Activated naive CD8-positive, alpha-beta T cell treated with anti-CD3 and anti-CD28 coated beads for 36 hours (primary cell): ENCODE measurements at regions not wholly inside any gene's neighbourhood (a gene's known extent, or its start where the extent isn't known, plus 50 kb on each side); places are given as distances from the start of the nearest gene placed in this dataset.

Source experiments
- DNase-seq: peaks from one replicate; pipeline ENCODE4 v3.0.0; 2021
- H3K27ac Mint-ChIP-seq: one replicate; pipeline ENCODE4 v1.8.0; 2022; ENCODE audit warnings: mild to moderate bottlenecking, moderate library complexity, mixed read lengths
- H3K27me3 Mint-ChIP-seq: one replicate; pipeline ENCODE4 v1.8.0; 2022; ENCODE audit warnings: mild to moderate bottlenecking, mixed read lengths
- H3K36me3 Mint-ChIP-seq: one replicate; pipeline ENCODE4 v1.8.0; 2021; ENCODE audit warnings: mild to moderate bottlenecking, mixed read lengths
- H3K4me1 Mint-ChIP-seq: one replicate; pipeline ENCODE4 v1.8.0; 2021; ENCODE audit warnings: mixed read lengths
- H3K4me3 Mint-ChIP-seq: one replicate; pipeline ENCODE4 v1.8.0; 2022; ENCODE audit warnings: mild to moderate bottlenecking, moderate library complexity, mixed read lengths
- H3K9me3 Mint-ChIP-seq: one replicate; pipeline ENCODE4 v1.8.0; 2022; ENCODE audit warnings: mixed read lengths

- Mint-ChIP-seq H3K36me3 (no peaks in the 10 kb centered on the region), H3K4me1 (no peaks in the 10 kb centered on the region), H3K4me3 (no peak overlapping the region), H3K27ac (no peak overlapping the region), H3K27me3 (no peaks in the 10 kb centered on the region), H3K9me3 (no peaks in the 10 kb centered on the region)
- no peak for DNase-seq
Measured at GRCh38 chr4:166293556-166293955, 420.5 kb downstream of the TLL1 start.

- no peak overlapping the region for H3K27ac Mint-ChIP-seq
- H3K36me3 Mint-ChIP-seq, result no peaks in the 10 kb centered on the region
- H3K9me3 Mint-ChIP-seq, result peaks cover 3% of the 10 kb centered on the region
- H3K4me1 Mint-ChIP-seq, result no peaks in the 10 kb centered on the region
- H3K4me3 Mint-ChIP-seq, result no peak overlapping the region
- DNase-seq, result no peak
- no peaks in the 10 kb centered on the region for H3K27me3 Mint-ChIP-seq
Measured at GRCh38 chr4:166301266-166301665, 428.2 kb downstream of the TLL1 start.

DNA sequence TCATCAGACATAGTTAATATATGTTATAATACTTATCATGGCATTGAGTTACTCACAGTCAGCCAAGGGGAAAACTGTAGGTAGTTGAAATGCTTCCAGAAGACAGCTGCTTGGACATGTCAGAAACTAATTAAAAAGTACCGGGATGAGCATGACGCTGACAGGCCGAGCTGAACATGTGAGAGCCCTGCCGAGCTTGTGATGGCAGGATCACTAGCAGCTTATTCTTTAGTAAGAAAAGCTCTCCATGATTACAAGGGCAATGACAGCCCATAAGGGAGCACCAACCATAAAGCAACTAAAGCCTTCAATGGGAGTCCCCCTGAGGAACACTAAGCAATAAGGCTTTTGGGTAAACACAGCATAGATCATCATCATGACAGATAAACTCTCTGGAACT lies 435.6 kb downstream of the TLL1 start:
- DNase-seq, result no peak
- Mint-ChIP-seq H3K27me3 (no peaks in the 10 kb centered on the region), H3K9me3 (no peaks in the 10 kb centered on the region), H3K4me1 (no peaks in the 10 kb centered on the region), H3K36me3 (no peaks in the 10 kb centered on the region), H3K4me3 (no peak overlapping the region), H3K27ac (no peak overlapping the region)

- Mint-ChIP-seq H3K27me3 (no peaks in the 10 kb centered on the region), H3K36me3 (no peaks in the 10 kb centered on the region), H3K4me1 (no peaks in the 10 kb centered on the region), H3K4me3 (no peak overlapping the region), H3K27ac (no peak overlapping the region), H3K9me3 (no peaks in the 10 kb centered on the region)
- DNase-seq, result no peak
Measured at GRCh38 chr4:166309286-166309685, 436.2 kb downstream of the TLL1 start.

DNA sequence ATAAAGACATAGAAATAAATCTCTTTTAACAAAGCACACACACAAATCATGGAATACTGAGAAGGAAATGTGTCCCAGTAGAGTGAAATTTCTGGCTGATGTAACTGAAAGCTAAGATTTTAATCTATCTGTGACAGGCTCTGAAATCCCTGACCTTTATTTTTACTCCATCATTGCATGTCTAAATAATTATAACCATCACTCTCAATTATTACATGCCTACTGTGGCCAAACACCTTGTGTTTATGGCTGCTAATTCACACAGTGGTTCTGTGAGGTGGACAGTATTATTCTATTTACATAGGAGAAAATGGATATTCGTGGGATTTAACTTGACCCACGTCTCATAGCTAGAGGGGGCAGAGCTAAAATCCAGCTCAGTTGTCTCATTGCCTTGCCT lies 438.1 kb downstream of the TLL1 start:
- Mint-ChIP-seq H3K4me3 (no peak overlapping the region), H3K4me1 (no peaks in the 10 kb centered on the region), H3K27me3 (no peaks in the 10 kb centered on the region), H3K9me3 (peaks cover 1% of the 10 kb centered on the region), H3K36me3 (no peaks in the 10 kb centered on the region), H3K27ac (no peak overlapping the region)
- DNase-seq, result no peak

DNA sequence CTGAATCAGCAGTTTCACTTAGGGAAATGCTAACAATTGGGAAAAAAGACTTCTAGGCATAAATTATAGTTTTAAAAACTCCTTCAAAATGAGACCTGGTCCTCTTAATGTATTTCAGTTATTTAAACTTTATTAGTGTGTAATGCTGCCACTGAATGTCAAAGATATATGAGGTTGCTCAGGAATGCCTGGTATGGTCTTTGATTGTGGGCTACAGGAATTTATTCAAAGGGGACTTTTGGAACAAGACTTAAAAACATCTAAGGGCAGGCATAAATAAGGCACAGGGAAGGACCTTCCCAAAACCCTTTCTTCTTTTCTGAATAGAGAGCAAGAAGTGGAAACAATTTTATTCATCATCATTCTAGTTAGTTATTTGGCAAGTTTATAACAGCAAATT lies 439.1 kb downstream of the TLL1 start:
- peaks cover 5% of the 10 kb centered on the region for H3K9me3 Mint-ChIP-seq
- H3K36me3 Mint-ChIP-seq, result no peaks in the 10 kb centered on the region
- no peaks in the 10 kb centered on the region for H3K4me1 Mint-ChIP-seq
- H3K4me3 Mint-ChIP-seq, result no peak overlapping the region
- H3K27ac Mint-ChIP-seq, result no peak overlapping the region
- DNase-seq, result no peak
- H3K27me3 Mint-ChIP-seq, result no peaks in the 10 kb centered on the region

- Mint-ChIP-seq H3K4me1 (no peaks in the 10 kb centered on the region), H3K9me3 (peaks cover 5% of the 10 kb centered on the region), H3K27me3 (no peaks in the 10 kb centered on the region), H3K27ac (no peak overlapping the region), H3K4me3 (no peak overlapping the region), H3K36me3 (no peaks in the 10 kb centered on the region)
- no peak for DNase-seq
Measured at GRCh38 chr4:166314902-166315301, 441.9 kb downstream of the TLL1 start.

GRCh38 chr4:166315721-166316467 lies 442.9 kb downstream of the TLL1 start:
- Mint-ChIP-seq H3K27me3 (no peaks in the 10 kb centered on the region), H3K4me3 (no peak overlapping the region), H3K4me1 (no peaks in the 10 kb centered on the region), H3K9me3 (peaks cover 5% of the 10 kb centered on the region), H3K27ac (no peak overlapping the region), H3K36me3 (no peaks in the 10 kb centered on the region)
- DNase-seq, result no peak

DNA sequence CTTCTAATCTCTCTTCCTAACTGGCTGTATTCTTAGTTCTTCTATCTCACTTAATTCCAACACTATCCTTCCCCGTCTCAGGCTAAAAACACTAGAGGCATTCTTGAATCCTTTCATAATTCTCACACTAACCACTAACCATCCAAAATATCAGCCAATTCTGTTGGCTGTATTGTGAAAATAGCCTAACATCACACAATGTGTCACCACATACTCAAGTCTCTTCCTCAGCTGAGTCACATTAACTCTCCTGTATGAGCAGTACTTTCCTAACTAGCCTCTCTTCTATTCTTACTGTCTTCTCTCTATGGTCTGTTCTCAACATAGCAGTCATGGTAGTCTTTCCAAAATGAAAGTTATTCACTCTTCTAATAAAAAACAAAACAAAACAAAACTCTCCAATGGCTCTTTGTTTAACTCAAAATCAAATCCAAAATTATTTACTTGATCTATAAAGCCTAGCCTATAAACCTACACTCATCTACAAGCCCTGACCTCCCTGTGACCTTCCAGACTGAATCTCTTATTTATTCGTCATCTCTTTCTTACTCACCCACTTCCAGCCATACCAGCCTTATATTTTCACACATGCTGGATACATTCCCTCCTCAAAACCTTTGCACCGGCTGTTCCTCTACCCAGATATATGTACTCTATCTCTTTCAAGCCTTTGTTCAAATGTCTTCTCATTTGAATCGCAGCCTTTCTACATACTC lies 445.9 kb downstream of the TLL1 start:
- Mint-ChIP-seq H3K4me3 (no peak overlapping the region), H3K9me3 (peaks cover 5% of the 10 kb centered on the region), H3K36me3 (no peaks in the 10 kb centered on the region), H3K4me1 (no peaks in the 10 kb centered on the region), H3K27me3 (no peaks in the 10 kb centered on the region), H3K27ac (no peak overlapping the region)
- DNase-seq, result no peak

GRCh38 chr4:166323250-166323649 lies 450.2 kb downstream of the TLL1 start:
- no peak for DNase-seq
- no peaks in the 10 kb centered on the region for H3K27me3 Mint-ChIP-seq
- no peaks in the 10 kb centered on the region for H3K9me3 Mint-ChIP-seq
- H3K27ac Mint-ChIP-seq, result no peak overlapping the region
- no peaks in the 10 kb centered on the region for H3K36me3 Mint-ChIP-seq
- no peaks in the 10 kb centered on the region for H3K4me1 Mint-ChIP-seq
- no peak overlapping the region for H3K4me3 Mint-ChIP-seq

DNA sequence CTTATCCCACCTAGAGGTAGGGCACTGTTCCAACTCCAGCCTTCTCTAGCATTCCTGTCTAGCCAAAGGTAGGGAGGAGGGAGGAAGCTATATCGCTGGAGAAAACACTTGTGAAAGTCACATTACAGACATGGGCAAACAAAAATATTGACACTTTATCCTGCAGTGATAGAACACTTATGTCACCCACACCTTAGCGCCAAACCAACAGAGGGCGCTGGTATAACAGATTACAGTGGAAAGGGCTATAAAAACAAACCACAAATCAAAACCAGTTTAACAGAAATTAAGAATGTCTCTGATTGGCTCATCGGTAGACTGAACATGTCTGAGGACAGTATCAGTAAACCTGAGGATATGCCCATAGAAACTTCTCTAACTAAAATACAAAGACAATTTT lies 451.3 kb downstream of the TLL1 start:
- H3K4me3 Mint-ChIP-seq, result no peak overlapping the region
- H3K36me3 Mint-ChIP-seq, result no peaks in the 10 kb centered on the region
- no peak overlapping the region for H3K27ac Mint-ChIP-seq
- no peaks in the 10 kb centered on the region for H3K27me3 Mint-ChIP-seq
- H3K9me3 Mint-ChIP-seq, result no peaks in the 10 kb centered on the region
- DNase-seq, result no peak
- no peaks in the 10 kb centered on the region for H3K4me1 Mint-ChIP-seq

GRCh38 chr4:166335256-166335938 lies 462.4 kb downstream of the TLL1 start:
- Mint-ChIP-seq H3K27me3 (no peaks in the 10 kb centered on the region), H3K9me3 (peaks cover 2% of the 10 kb centered on the region), H3K27ac (no peak overlapping the region), H3K4me1 (no peaks in the 10 kb centered on the region), H3K4me3 (no peak overlapping the region), H3K36me3 (no peaks in the 10 kb centered on the region)
- no peak for DNase-seq

DNA sequence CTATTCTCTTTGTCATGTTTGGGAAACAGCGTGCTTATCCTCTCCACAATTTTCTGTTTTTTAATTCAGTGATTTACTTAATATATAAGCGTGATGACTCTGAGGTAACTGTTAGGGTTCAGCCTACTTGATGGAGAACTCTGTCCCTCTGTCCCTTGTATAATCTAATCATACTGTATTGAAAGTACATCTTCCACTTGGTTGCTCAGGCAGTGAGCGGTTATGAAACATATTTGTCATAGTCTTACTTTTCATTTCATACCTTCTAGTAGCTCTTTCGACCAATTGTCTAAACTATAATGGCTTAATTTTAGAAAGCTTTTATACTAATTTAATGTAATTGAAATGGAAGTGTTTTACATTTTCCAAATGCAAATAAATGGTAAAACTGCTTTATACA lies 469.0 kb downstream of the TLL1 start:
- no peaks in the 10 kb centered on the region for H3K36me3 Mint-ChIP-seq
- H3K27ac Mint-ChIP-seq, result no peak overlapping the region
- no peak overlapping the region for H3K4me3 Mint-ChIP-seq
- H3K4me1 Mint-ChIP-seq, result no peaks in the 10 kb centered on the region
- no peaks in the 10 kb centered on the region for H3K27me3 Mint-ChIP-seq
- H3K9me3 Mint-ChIP-seq, result no peaks in the 10 kb centered on the region
- DNase-seq, result no peak

GRCh38 chr4:166363198-166363597 lies 490.2 kb downstream of the TLL1 start:
- Mint-ChIP-seq H3K4me1 (no peaks in the 10 kb centered on the region), H3K9me3 (peaks cover 8% of the 10 kb centered on the region), H3K27ac (no peak overlapping the region), H3K36me3 (no peaks in the 10 kb centered on the region), H3K4me3 (no peak overlapping the region), H3K27me3 (no peaks in the 10 kb centered on the region)
- no peak for DNase-seq

DNA sequence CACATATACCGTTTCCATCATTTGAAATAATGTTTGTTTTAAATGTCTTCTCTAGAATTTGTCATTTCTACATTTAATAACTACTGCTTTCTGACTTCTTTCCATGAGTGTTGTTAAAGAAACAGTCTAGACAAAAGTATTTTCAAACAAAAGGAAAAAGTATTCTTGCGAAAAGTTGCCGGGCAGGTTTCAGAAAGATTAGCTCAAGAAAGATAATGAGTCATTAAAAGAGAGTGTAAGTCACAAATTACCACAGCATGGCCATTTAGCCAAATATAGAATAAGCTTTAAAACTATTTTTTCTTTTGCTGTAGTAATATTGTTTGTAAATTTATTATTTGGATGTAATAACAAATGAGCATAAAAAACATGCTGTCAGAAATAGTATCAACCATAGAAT lies 493.0 kb downstream of the TLL1 start:
- H3K4me3 Mint-ChIP-seq, result no peak overlapping the region
- peaks cover 13% of the 10 kb centered on the region for H3K9me3 Mint-ChIP-seq
- H3K36me3 Mint-ChIP-seq, result no peaks in the 10 kb centered on the region
- H3K27me3 Mint-ChIP-seq, result no peaks in the 10 kb centered on the region
- no peak for DNase-seq
- no peaks in the 10 kb centered on the region for H3K4me1 Mint-ChIP-seq
- no peak overlapping the region for H3K27ac Mint-ChIP-seq

GRCh38 chr4:166377578-166377977 lies 504.5 kb downstream of the TLL1 start:
- no peak overlapping the region for H3K4me3 Mint-ChIP-seq
- H3K27me3 Mint-ChIP-seq, result no peaks in the 10 kb centered on the region
- DNase-seq, result no peak
- no peaks in the 10 kb centered on the region for H3K4me1 Mint-ChIP-seq
- peaks cover 22% of the 10 kb centered on the region for H3K9me3 Mint-ChIP-seq
- no peak overlapping the region for H3K27ac Mint-ChIP-seq
- no peaks in the 10 kb centered on the region for H3K36me3 Mint-ChIP-seq
